T-helper 9 cell (primary cell): ENCODE measurements at regions not wholly inside any gene's neighbourhood (a gene's known extent, or its start where the extent isn't known, plus 50 kb on each side); places are given as distances from the start of the nearest gene placed in this dataset.
"Not testable (repeated sequence)": the region's sequence is repeated elsewhere in the genome, so short reads cannot be mapped to it uniquely, and the experiment has no call there.

ENCODE experiments used
- DNase-seq: peaks from one replicate; pipeline ENCODE4 v3.0.0-alpha.2; 2020

DNA sequence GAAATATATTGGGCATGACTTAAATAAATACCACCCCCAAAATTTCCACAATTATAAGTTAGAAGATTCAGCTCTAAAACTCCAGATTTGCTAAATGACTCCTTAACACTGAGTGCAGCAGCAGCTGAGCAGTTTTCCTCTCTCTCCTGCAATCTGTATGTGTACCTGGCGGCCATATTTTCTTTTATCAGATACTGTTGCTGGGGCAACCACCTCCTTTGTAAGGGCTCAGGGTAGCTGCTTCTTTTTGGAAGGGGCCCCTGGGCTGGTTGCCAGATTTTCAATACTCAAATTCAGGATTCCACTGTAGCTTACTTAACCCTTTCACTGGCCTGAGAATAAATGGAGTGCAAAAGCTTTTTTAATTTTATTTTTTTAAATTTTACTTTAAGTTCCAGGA, 197.0 kb downstream of the TAF11L14 start:
- DNase-seq = no peak

DNA sequence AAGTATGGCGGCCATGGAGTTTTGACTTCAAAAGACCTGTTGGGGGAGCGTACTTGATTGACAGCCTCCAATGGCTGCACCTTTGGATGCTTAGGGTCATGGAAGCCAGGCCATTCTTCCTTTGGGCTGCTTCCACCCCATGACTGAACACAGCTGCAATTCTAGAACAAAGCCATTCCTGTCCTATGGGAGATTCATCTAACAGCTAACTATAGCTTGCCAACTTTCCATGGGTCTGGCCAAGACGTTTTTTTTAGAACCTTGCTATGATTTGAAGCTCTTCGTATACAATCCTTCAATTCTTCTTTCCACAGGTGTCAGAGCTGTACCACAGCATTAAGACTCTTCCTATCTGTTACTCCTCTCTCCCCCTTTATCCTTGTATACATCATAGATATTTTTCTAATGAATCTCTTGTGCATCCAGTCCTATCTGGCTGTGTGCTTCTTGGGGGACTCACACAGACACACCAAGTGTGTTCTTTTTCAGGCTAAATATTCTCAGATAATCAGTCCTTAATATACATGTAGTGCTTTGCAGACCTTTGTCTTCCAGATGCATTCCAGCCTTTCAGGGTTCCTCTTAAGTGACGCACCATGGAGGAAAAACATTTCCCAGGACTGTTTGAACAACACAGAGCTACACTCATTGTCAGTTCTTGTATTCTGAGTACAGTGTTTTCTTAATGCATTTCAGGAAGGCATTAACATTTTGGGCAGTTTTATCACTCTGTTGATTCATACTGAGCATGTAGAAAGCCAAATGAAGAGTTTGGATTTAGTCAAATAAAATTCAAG, 198.9 kb downstream of the TAF11L14 start:
- DNase-seq = no peak

DNA sequence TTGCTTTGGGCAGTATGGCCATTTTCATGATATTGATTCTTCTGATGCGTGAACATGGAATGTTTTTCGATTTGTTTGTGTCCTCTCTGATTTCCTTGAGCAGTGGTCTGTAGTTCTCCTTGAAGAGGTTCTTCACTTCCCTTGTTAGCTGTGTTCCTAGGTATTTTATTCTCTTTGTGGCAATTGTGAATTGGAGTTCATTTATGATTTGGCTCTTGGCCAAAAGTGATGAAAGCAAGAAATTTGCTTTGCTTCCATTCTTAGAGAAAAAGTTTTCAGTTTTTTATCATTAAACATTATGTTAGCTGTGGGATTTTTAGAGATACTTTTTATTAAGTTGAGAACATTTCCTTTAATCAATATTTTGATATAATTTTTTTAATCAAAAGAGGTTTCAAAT, 203.5 kb downstream of the TAF11L14 start:
- DNase-seq = no peak

DNA sequence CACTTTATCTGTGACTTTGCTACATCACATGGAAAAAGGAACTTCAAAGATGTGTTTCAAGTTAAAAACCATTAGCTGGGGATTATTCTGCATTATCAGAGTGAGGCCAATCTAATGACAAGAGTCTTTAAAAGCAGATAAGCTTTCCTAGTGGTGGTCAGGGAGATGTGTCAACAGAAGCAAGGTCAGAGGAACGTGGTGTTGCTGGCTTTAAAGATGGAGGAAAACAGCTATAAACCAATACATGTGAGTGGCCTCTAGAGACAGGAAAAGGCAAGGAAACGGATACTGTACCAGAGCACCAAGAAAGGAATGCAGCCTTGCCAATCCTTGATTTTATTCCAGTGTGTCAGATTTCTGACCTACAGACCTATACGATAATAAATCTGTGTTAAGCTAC, 204.2 kb downstream of the TAF11L14 start:
- no peak for DNase-seq

DNA sequence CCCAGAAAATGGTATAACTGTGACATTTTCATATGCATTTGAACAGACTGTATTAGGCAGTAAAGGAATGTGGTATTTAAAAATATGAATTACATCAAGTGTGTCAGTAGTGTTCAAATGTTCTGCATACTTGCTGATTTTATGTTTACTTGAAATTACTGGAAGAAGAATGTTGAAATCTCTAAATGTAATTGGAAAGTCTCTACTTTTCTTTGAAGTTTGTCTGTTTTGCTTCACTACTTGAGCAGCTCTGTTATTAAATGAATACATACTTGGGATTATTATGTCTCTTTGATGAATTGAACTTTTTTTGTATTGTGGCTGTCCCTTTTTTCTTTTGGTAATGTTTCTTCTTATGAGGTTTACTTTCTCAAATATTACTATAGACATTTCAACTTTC, 205.6 kb downstream of the TAF11L14 start:
- no peak for DNase-seq

- no peak for DNase-seq
Observed at GRCh38 chr5:17846496-17846895, 212.2 kb downstream of the TAF11L14 start.

GRCh38 chr5:17847286-17847685, 213.0 kb downstream of the TAF11L14 start:
- no peak for DNase-seq

DNA sequence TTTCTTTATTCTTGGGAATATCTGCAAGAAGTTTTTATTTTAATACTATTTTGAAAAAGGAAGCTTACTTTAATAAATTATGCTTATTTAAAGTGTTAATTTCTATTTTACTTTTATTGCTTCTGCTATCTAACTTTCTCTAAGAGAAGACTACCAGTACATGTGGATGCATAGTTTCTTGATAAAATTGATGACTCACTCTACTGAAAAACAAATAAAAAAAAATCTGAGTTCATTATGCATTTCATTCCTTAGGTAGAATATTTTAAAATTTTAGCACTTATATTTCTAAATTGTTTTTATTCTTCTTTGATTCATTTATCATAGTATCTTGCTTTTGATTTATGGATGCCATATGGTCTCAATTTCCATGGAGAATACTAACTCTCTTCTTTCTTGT, 217.9 kb downstream of the TAF11L14 start:
- no peak for DNase-seq

DNA sequence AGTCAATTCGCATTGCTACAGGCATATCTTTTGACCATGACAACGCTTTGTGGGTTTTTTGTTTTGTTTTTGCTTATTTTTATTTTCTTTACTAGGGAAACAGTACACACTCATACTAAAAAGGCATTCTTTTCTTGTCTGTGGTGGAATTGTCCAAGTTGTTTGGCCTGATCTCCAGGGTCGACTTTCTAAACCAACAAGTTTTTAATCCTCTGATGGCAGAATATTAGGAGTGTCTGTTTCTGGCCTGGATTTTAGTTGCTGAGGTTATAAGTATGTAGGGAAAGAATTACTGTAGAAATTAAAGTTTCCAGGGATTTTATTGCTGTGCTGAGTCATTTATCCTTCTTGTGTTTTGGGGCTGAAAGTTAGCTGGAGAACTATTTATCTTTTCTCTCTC, 218.5 kb downstream of the TAF11L14 start:
- no peak for DNase-seq

GRCh38 chr5:17854901-17855300, 220.6 kb downstream of the TAF11L14 start:
- no peak for DNase-seq

DNA sequence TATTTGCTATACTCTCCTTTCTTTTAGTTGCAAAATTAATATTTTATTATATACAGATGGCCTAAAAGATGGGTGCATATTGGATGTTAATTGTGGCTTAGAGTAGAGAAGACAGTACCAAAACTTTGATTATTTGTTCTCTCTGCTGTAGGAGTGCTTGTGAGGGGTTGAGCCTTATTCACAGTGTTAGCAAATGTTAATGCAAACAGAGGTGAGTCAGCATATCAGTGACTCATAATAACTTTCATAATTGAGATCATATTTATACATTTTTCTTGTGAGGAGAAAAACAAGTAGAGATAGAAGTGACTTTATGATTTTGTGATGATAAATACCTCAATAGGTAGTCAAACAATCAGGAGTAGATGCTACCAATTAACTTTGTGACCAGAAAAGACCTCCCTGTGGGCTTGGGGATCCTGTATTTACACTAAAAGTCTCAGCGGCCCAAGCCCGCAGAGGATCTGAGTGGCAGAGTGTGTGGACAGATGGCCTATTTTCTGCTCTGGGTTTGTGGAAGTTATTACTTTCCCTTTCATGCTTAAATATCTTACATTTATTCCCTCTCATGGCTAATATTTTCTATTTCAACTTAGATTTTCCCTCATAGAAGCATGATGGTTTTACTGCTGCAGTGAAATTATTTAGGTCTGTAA, 226.5 kb downstream of the TAF11L14 start:
- DNase-seq = no peak

GRCh38 chr5:17864903-17865302, 230.6 kb downstream of the TAF11L14 start:
- DNase-seq = not testable (repeated sequence)

GRCh38 chr5:17865966-17866365, 231.7 kb downstream of the TAF11L14 start:
- DNase-seq = not testable (repeated sequence)

- DNase-seq = no peak
Observed at GRCh38 chr5:17872204-17872603, 237.9 kb downstream of the TAF11L14 start.

- DNase-seq = no peak
Observed at GRCh38 chr5:17878541-17878940, 244.3 kb downstream of the TAF11L14 start.

DNA sequence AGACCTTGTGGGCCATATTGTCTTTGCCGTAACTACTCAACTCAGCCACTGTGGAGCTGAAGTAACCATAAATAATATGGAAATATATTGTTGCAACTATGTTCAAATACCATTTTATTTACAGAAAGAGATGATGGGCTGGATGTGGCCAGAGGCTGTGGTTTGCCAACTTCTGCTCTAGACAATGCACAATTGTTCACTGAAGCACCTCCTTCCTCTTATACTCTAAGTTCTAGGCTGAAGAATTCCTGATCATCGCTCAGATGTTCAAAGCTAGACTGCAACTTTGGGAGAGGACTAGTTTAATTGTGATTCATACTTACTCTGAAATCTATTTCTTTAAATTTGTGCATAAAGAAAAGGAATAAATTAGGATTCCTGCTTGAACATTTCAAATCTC, 245.0 kb downstream of the TAF11L14 start:
- DNase-seq = no peak

DNA sequence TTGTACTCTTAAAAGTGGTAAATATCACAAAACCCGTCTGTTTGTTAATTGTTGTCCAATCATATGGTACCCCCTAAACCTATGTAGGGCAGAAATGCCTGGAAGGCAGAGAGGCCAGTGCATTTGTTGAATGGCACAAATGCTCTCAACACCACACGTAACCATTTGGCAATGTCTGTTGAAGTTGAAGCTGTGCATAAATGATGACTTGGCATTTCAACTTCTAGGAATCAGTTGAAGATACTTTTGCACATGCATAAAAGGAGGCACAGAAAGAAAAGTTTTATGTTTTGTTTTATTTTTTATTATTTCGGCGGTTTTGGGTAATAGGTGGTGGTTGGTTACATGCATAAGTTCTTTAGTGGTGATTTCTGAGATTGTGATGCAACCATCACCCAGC, 246.6 kb downstream of the TAF11L14 start:
- no peak for DNase-seq

DNA sequence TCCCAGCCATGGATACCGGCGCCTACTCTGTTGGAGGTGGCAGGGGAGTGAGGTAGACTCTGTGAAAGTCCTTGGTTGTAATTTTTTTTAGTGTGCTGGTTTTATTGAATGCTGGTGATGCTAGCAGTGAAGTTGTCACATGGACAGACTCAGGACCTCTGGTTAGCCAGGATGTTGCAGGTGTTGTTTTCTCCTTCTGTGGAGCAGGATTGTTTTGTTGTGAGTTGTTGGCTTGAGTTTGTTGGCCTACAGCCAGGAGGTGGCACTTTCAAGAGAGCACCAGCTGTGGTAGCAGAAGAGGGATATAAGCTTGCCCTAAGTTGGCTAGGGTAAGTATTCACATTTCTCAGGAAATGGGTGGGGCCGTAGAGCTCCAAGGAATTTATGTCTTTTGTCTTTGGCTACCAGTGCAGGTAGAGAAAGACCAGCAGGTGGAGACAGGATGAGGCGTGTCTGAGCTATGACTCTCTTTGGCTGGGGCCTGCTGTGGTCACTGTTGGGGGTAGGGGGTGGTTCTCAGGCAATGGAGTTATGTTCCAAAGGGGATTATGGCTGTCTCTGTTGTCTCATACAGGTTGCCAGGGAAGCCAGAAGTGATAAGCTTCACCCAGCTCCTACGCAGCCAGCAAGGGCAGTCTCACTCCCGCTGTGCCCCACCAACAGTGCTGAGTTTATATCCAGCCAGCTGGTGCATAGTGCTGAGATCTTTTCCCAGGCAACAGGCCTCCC, 248.7 kb downstream of the TAF11L14 start:
- DNase-seq = no peak

GRCh38 chr5:17888155-17888554, 253.9 kb downstream of the TAF11L14 start:
- no peak for DNase-seq

- no peak for DNase-seq
Observed at GRCh38 chr5:17890501-17890900, 256.2 kb downstream of the TAF11L14 start.

DNA sequence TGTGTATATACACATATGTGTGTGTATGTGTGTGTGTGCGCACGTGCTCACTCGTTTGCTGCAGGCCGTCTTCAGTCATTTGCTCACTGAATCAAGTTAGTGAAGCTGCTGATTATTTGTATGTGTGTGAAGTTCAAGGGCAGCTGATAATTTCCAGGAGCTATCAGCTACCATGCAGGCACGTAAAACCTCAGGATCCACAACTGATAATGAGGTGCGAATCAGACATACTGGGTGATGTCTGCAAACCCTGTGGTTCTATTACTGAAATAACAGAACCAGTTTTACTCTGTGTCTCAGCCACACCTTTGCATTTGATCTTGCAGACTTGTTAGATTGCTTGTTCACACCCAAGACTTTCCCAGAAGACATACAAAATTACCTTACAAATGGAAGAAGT, 257.6 kb downstream of the TAF11L14 start:
- no peak for DNase-seq

GRCh38 chr5:17893026-17893635, 258.9 kb downstream of the TAF11L14 start:
- no peak for DNase-seq

- no peak for DNase-seq
Observed at GRCh38 chr5:17895288-17896033, 261.2 kb downstream of the TAF11L14 start.
